Mammary epithelial cell (primary cell): ENCODE measurements at regions not wholly inside any gene's neighbourhood (a gene's known extent, or its start where the extent isn't known, plus 50 kb on each side); places are given as distances from the start of the nearest gene placed in this dataset.

ENCODE experiments used
- EZH2 ChIP-seq: IDR thresholded peaks from 2 replicates; pipeline ENCODE4 v1.6.1; 2012; ENCODE audit warnings: low read length, inconsistent platforms, borderline replicate concordance
- TF ChIP-seq, protein P1 (sequence below), 2 donors: IDR thresholded peaks in 1 of 2; conservative IDR thresholded peaks in 1 of 2; 2 replicates each; pipeline ENCODE4 v1.5.1; 2011 to 2012; ENCODE audit warnings: inconsistent platforms in 2 of 2, low read length in 2 of 2, mild to moderate bottlenecking in 2 of 2, control low read depth in 1 of 2, low read depth in 1 of 2; ENCODE audit not compliant: insufficient read depth in 1 of 2; ENCODE audit errors: extremely low read depth in 1 of 2

GRCh38 chr1:95905818-95906395 is 671.9 kb downstream of the RWDD3 start:
- TF ChIP-seq, protein P1, sequence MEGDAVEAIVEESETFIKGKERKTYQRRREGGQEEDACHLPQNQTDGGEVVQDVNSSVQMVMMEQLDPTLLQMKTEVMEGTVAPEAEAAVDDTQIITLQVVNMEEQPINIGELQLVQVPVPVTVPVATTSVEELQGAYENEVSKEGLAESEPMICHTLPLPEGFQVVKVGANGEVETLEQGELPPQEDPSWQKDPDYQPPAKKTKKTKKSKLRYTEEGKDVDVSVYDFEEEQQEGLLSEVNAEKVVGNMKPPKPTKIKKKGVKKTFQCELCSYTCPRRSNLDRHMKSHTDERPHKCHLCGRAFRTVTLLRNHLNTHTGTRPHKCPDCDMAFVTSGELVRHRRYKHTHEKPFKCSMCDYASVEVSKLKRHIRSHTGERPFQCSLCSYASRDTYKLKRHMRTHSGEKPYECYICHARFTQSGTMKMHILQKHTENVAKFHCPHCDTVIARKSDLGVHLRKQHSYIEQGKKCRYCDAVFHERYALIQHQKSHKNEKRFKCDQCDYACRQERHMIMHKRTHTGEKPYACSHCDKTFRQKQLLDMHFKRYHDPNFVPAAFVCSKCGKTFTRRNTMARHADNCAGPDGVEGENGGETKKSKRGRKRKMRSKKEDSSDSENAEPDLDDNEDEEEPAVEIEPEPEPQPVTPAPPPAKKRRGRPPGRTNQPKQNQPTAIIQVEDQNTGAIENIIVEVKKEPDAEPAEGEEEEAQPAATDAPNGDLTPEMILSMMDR (conservative IDR thresholded peaks at IDR 0.05 in 1 of 2, IDR thresholded peaks at IDR 0.05 in 1 of 2; ENCODE audit: extremely low read depth in 1 of 2, insufficient read depth in 1 of 2, low read depth in 1 of 2, low read length in 2 of 2), result no peak
- TF ChIP-seq EZH2, result no peak
